Activated CD4-positive, alpha-beta memory T cell treated with anti-CD3 and anti-CD28 coated beads, Interleukin-2, amount 10 ng/mL, durations not matched to agents 7 days and 5 days (primary cell): ENCODE measurements at regions not wholly inside any gene's neighbourhood (a gene's known extent, or its start where the extent isn't known, plus 50 kb on each side); places are given as distances from the start of the nearest gene placed in this dataset.

Experiments used
- CTCF ChIA-PET: fragments of 350-600 bp; sonication (Branson Sonifier 250); formaldehyde crosslinking; loops from one replicate; lab custom pipeline; 2021; ENCODE audit warnings: antibody characterized with exemption, inconsistent platforms; lab: Charles Lee
- POLR2A ChIA-PET: fragments of 350-600 bp; sonication (Branson Sonifier 250); formaldehyde crosslinking; loops from one replicate; lab custom pipeline; 2021; ENCODE audit warnings: antibody characterized with exemption; lab: Charles Lee
- DNase-seq: peaks from one replicate; pipeline ENCODE4 v3.0.0-alpha.2; 2020
- H3K27ac Mint-ChIP-seq: one replicate; pipeline ENCODE4 v1.8.0; 2021; ENCODE audit warnings: mild to moderate bottlenecking, mixed read lengths
- H3K27me3 Mint-ChIP-seq: one replicate; pipeline ENCODE4 v1.8.0; 2021; ENCODE audit warnings: mixed read lengths
- H3K36me3 Mint-ChIP-seq: one replicate; pipeline ENCODE4 v1.8.0; 2021; ENCODE audit warnings: low read depth, mixed read lengths
- H3K4me1 Mint-ChIP-seq: one replicate; pipeline ENCODE4 v1.8.0; 2021; ENCODE audit warnings: mixed read lengths
- H3K4me3 Mint-ChIP-seq: one replicate; pipeline ENCODE4 v1.8.0; 2021; ENCODE audit warnings: mild to moderate bottlenecking, mixed read lengths
- H3K9me3 Mint-ChIP-seq: one replicate; pipeline ENCODE4 v1.8.0; 2021; ENCODE audit warnings: mixed read lengths

GRCh38 chr16:35689764-35690163 is 2230.4 kb downstream of the TP53TG3F start:
- POLR2A ChIA-PET = no interaction called here

GRCh38 chr16:35690413-35690812 is 2231.0 kb downstream of the TP53TG3F start:
- Mint-ChIP-seq H3K27ac (no peak overlapping the region), H3K36me3 (no peaks in the 10 kb centered on the region), H3K4me3 (no peak overlapping the region), H3K27me3 (no peaks in the 10 kb centered on the region), H3K9me3 (peaks cover 59% of the 10 kb centered on the region), H3K4me1 (no peaks in the 10 kb centered on the region)
- DNase-seq = no peak
- CTCF ChIA-PET = no interaction called here
- POLR2A ChIA-PET = no interaction called here

More at GRCh38 chr16:35689764-35690163, 2230.4 kb downstream of the TP53TG3F start:
- Mint-ChIP-seq H3K4me1 (no peaks in the 10 kb centered on the region), H3K36me3 (no peaks in the 10 kb centered on the region), H3K27ac (no peak overlapping the region), H3K27me3 (no peaks in the 10 kb centered on the region), H3K9me3 (peaks cover 58% of the 10 kb centered on the region), H3K4me3 (no peak overlapping the region)
- CTCF ChIA-PET = no interaction called here
- no peak for DNase-seq

GRCh38 chr16:35691057-35691456 is 2231.6 kb downstream of the TP53TG3F start:
- Mint-ChIP-seq H3K9me3 (peaks cover 56% of the 10 kb centered on the region), H3K4me3 (no peak overlapping the region), H3K27me3 (no peaks in the 10 kb centered on the region), H3K36me3 (no peaks in the 10 kb centered on the region), H3K4me1 (no peaks in the 10 kb centered on the region), H3K27ac (no peak overlapping the region)
- DNase-seq = no peak
- POLR2A ChIA-PET = no interaction called here
- CTCF ChIA-PET = no interaction called here

GRCh38 chr16:35692824-35693223 is 2233.4 kb downstream of the TP53TG3F start:
- POLR2A ChIA-PET = no interaction called here
- Mint-ChIP-seq H3K4me3 (no peak overlapping the region), H3K9me3 (peaks cover 51% of the 10 kb centered on the region), H3K27me3 (no peaks in the 10 kb centered on the region), H3K27ac (no peak overlapping the region), H3K4me1 (no peaks in the 10 kb centered on the region), H3K36me3 (no peaks in the 10 kb centered on the region)
- CTCF ChIA-PET = no interaction called here
- DNase-seq = no peak

- ChIA-PET POLR2A (no interaction called here), CTCF (no interaction called here)
- Mint-ChIP-seq H3K27ac (no peak overlapping the region), H3K27me3 (no peaks in the 10 kb centered on the region), H3K4me3 (no peak overlapping the region), H3K4me1 (no peaks in the 10 kb centered on the region), H3K36me3 (no peaks in the 10 kb centered on the region), H3K9me3 (peaks cover 20% of the 10 kb centered on the region)
- DNase-seq = no peak
These were observed 2247.5 kb downstream of the TP53TG3F start for GRCh38 chr16:35706901-35707300.

GRCh38 chr16:35711435-35711834 is 2252.0 kb downstream of the TP53TG3F start:
- Mint-ChIP-seq H3K27me3 (no peaks in the 10 kb centered on the region), H3K9me3 (peaks cover 32% of the 10 kb centered on the region), H3K4me3 (no peak overlapping the region), H3K27ac (no peak overlapping the region), H3K36me3 (no peaks in the 10 kb centered on the region), H3K4me1 (no peaks in the 10 kb centered on the region)
- no peak for DNase-seq
- CTCF ChIA-PET = no interaction called here
- POLR2A ChIA-PET = no interaction called here

GRCh38 chr16:35711958-35712357 is 2252.5 kb downstream of the TP53TG3F start:
- DNase-seq = no peak
- CTCF ChIA-PET = no interaction called here
- Mint-ChIP-seq H3K4me1 (no peaks in the 10 kb centered on the region), H3K9me3 (peaks cover 35% of the 10 kb centered on the region), H3K4me3 (no peak overlapping the region), H3K27ac (no peak overlapping the region), H3K36me3 (no peaks in the 10 kb centered on the region), H3K27me3 (no peaks in the 10 kb centered on the region)
- POLR2A ChIA-PET = no interaction called here

- no peaks in the 10 kb centered on the region for H3K36me3 Mint-ChIP-seq
- CTCF ChIA-PET = no interaction called here
- no peak overlapping the region for H3K27ac Mint-ChIP-seq
These were observed 2254.6 kb downstream of the TP53TG3F start for GRCh38 chr16:35713762-35714650.

GRCh38 chr16:35714665-35715064 is 2255.3 kb downstream of the TP53TG3F start:
- no peak overlapping the region for H3K27ac Mint-ChIP-seq
- no peak overlapping the region for H3K4me3 Mint-ChIP-seq
- DNase-seq = no peak
- CTCF ChIA-PET = no interaction called here
- POLR2A ChIA-PET = no interaction called here
- no peaks in the 10 kb centered on the region for H3K36me3 Mint-ChIP-seq
- no peaks in the 10 kb centered on the region for H3K4me1 Mint-ChIP-seq
- no peaks in the 10 kb centered on the region for H3K27me3 Mint-ChIP-seq
- peaks cover 43% of the 10 kb centered on the region for H3K9me3 Mint-ChIP-seq

More at GRCh38 chr16:35713762-35714650, 2254.6 kb downstream of the TP53TG3F start:
- Mint-ChIP-seq H3K4me3 (no peak overlapping the region), H3K9me3 (peaks cover 40% of the 10 kb centered on the region), H3K27me3 (no peaks in the 10 kb centered on the region), H3K4me1 (no peaks in the 10 kb centered on the region)
- POLR2A ChIA-PET = no interaction called here
- no peak for DNase-seq

- no peak for DNase-seq
- CTCF ChIA-PET = no interaction called here
- Mint-ChIP-seq H3K27ac (no peak overlapping the region), H3K36me3 (no peaks in the 10 kb centered on the region), H3K9me3 (peaks cover 48% of the 10 kb centered on the region), H3K4me1 (no peaks in the 10 kb centered on the region), H3K27me3 (no peaks in the 10 kb centered on the region), H3K4me3 (no peak overlapping the region)
- POLR2A ChIA-PET = no interaction called here
These were observed 2265.1 kb downstream of the TP53TG3F start for GRCh38 chr16:35724551-35724950.

- no peak for DNase-seq
- Mint-ChIP-seq H3K27ac (no peak overlapping the region), H3K36me3 (no peaks in the 10 kb centered on the region), H3K27me3 (no peaks in the 10 kb centered on the region), H3K9me3 (peaks cover 48% of the 10 kb centered on the region), H3K4me3 (no peak overlapping the region), H3K4me1 (no peaks in the 10 kb centered on the region)
- ChIA-PET POLR2A (no interaction called here), CTCF (no interaction called here)
These were observed 2266.5 kb downstream of the TP53TG3F start for GRCh38 chr16:35725949-35726348.

- DNase-seq = no peak
- no peak overlapping the region for H3K27ac Mint-ChIP-seq
- H3K27me3 Mint-ChIP-seq = no peaks in the 10 kb centered on the region
- H3K9me3 Mint-ChIP-seq = peaks cover 53% of the 10 kb centered on the region
- no peaks in the 10 kb centered on the region for H3K36me3 Mint-ChIP-seq
- ChIA-PET CTCF (no interaction called here), POLR2A (no interaction called here)
- no peak overlapping the region for H3K4me3 Mint-ChIP-seq
- H3K4me1 Mint-ChIP-seq = no peaks in the 10 kb centered on the region
These were observed 2270.8 kb downstream of the TP53TG3F start for GRCh38 chr16:35730251-35730650.

GRCh38 chr16:35731341-35732040 is 2272.1 kb downstream of the TP53TG3F start:
- ChIA-PET POLR2A (no interaction called here), CTCF (no interaction called here)
- Mint-ChIP-seq H3K36me3 (no peaks in the 10 kb centered on the region), H3K4me1 (no peaks in the 10 kb centered on the region), H3K9me3 (peaks cover 49% of the 10 kb centered on the region), H3K27me3 (no peaks in the 10 kb centered on the region), H3K4me3 (no peak overlapping the region), H3K27ac (no peak overlapping the region)
- no peak for DNase-seq
